Left cardiac atrium (tissue), 4 donors: ENCODE measurements at regions not wholly inside any gene's neighbourhood (a gene's known extent, or its start where the extent isn't known, plus 50 kb on each side); places are given as distances from the start of the nearest gene placed in this dataset.

ENCODE experiments used
- ATAC-seq, 2 donors: fragments of 200-7000 bp; cut with Tn5 transposase; one replicate each; pipeline ENCODE4 v1.9.1; 2020; ENCODE audit warnings: mild to moderate bottlenecking in 2 of 2, moderate library complexity in 2 of 2
- DNase-seq: peaks from one replicate; pipeline ENCODE4 v3.0.0-alpha.2; 2020
- intact Hi-C, 2 donors: fragments of 100-400 bp; cut with DNase I; formaldehyde crosslinking; loops; one replicate each; pipeline versions ENCODE4 v1.14.1 to v1.15.1; 2022 to 2023
- donor health status: DM: no; HTN: yes; CAD: no.
- donor health status: DM: no; HTN: yes; CAD: no; lungs with severe emphysema.
- donor health status: DM: yes; HTN: yes; CAD: no.
- donor health status: Dilated cardiomyopathy.

GRCh38 chr2:21277068-21278056, 153.6 kb downstream of the TDRD15 start:
- no peak for ATAC-seq

GRCh38 chr2:21279525-21279924, 155.8 kb downstream of the TDRD15 start:
- ATAC-seq (peak; percentile 75 to 76), DNase-seq (peak; percentile 47)
- intact Hi-C loops: no loop called here

More at GRCh38 chr2:21277068-21278056, 153.6 kb downstream of the TDRD15 start:
- no peak for DNase-seq
- intact Hi-C loops: no loop called here

DNA sequence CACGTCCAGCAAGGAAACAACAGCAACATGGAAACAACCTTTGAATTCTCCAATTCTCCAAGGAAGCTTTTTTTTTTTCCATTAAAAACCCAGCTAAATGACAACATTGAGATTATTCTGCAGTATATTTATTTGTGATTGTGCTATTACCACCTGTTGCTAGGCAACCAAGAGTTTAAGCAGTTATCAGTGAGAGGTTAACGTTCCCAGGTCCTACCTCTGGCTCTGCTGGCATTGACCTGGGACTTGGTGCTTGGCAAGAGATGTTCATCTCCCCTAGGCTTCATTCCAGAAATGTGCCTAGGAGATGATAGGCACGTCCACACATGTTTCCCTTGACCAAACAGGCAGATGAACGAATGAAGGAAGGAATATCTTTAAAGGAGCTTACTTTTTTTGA, 157.0 kb downstream of the TDRD15 start:
- intact Hi-C loops: no loop called here
- ATAC-seq: peak in 1 of 2 donors; percentile 26
- DNase-seq: no peak

DNA sequence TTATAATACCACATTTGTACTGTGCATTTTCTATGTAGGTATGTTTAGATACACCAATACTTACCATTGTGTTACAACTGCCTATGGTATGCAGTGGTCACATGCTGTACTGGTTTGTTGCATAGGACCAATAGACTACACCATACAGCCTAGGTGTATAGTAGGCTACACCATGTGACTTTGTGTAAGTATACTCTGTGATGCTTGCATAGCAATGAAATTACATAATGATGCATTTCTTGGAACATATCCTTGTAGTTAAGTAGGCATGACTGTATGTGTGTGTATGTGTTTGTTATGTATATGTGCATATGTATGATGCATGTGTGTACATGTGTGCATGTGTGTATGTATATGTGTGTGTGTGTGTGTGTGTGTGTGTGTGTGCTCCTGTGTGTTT, 157.6 kb downstream of the TDRD15 start:
- ATAC-seq (no peak), DNase-seq (no peak)
- intact Hi-C loops: no loop called here

DNA sequence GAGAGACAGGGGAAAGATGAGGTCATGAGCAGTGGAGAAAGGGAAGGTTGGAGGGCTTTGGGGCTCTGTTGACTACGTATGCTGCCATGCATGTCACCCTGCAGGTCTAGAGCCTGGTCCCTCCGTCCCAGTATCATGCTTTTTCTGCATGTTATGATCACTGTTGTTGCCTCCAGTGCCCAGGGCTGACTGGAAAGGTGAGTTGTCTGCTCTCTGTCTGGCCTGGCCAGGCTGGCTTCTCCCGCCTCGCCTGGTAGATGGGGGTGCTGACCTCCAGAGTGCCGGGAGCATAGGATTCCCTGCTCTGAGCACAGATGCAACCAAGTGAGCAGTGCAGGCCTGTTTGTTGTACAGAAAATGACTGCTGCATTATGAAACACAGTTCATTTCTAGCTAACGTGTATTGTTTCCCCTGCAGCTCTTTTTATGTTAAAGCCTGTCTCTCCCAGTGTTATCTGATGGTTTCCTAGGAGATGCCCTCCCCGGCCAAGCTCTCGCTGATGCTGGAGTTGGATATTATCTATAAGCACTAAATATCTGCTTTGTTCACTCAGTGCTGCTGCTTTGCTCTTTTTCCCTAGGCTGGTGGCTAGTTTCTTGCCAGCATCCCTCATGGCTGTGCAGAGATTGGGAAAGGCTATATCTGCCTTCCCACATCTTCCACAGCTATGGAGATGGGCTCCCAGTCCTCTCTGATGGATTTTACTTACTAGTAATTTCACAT, 158.2 kb downstream of the TDRD15 start:
- no peak for DNase-seq
- no peak for ATAC-seq
- intact Hi-C loops: no loop called here

DNA sequence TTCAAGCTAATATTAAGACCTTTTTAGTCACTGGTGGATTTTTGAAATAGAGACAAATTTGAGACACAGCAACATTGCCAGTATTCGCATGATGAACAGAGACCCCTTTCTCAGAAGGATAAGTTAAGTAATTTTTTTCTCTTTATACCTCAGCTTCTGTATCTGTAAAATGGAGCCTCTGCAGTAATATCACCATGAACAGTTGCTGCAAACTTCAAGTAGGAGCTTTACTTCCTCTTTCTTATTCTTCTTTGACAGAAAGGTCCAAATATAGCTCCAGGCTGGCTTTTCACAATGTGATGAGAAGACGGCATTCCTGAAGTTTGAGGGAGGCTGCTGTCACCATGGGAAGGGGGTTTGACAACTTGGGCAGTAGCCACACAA, 158.7 kb downstream of the TDRD15 start:
- ATAC-seq (no peak), DNase-seq (no peak)
- intact Hi-C loops: no loop called here

GRCh38 chr2:21288299-21288698, 164.5 kb downstream of the TDRD15 start:
- no peak for DNase-seq
- peak in 1 of 2 donors; percentile 23 for ATAC-seq
- intact Hi-C loops: no loop called here

DNA sequence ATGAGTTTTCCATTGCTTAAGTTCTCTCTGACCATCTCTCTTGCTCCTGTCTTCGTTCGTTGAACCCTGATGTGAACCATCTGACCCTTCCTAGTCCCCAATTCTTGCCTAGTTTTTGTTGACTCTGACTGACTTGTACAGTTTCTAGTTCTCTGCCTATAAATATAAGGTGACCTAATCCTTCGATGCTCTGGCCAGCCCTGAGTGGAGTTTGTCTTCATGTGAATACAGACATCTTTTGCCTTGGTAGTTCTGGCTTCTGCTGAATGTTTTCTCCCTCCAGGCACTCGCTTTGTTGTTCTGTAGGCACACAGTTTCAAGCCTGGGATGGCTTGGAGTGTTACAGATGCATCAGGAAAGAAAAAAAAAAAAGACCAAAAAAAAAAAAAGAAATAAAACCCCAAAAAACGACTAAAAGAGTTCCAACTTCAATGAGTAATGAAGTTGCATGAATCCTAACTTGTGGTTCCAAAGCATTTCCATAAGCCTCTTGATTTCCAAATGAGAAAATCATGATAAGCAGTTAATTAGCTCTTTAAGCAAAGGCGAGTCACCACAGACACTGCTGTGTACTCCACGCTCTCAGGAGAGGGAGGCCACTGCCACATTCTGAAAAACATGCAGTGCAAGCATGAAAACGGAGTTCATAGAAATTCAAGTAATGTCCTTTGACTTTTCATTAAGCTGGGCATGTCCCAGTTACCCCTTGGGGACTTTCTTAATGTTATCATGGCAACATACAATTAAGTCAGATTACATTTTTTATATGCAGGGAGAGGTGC, 165.2 kb downstream of the TDRD15 start:
- DNase-seq (no peak), ATAC-seq (peak; percentile 51 to 67)
- intact Hi-C loops: no loop called here

GRCh38 chr2:21289551-21289950, 165.8 kb downstream of the TDRD15 start:
- DNase-seq (no peak), ATAC-seq (peak in 1 of 2 donors; percentile 2)
- intact Hi-C loops: no loop called here

GRCh38 chr2:21289989-21290388, 166.2 kb downstream of the TDRD15 start:
- DNase-seq: peak; percentile 25
- intact Hi-C loops: no loop called here

DNA sequence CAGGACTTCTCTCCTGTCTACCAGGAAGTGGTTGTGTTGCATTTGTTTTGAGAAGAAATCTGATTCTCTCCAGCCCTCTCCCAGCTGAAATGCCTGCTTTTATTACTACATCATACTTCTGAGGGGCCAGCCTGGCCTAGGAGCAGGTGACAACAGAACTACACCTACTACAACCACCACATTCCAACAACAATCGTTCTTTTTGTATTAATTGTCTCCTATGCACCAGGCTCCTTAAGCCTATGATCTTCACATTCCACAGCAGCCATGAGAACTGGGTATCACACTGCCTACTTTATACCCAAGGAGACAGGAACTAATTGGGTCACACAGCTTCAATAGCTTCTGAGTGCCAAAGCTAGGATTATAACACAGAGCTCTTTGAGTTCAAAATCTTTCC, 167.7 kb downstream of the TDRD15 start:
- DNase-seq: no peak
- intact Hi-C loops: no loop called here
- no peak for ATAC-seq

More at GRCh38 chr2:21289989-21290388, 166.2 kb downstream of the TDRD15 start:
- peak; percentile 47 to 88 for ATAC-seq

GRCh38 chr2:21294446-21294845, 170.7 kb downstream of the TDRD15 start:
- DNase-seq (no peak), ATAC-seq (peak in 1 of 2 donors; percentile 40)
- intact Hi-C loops: no loop called here

DNA sequence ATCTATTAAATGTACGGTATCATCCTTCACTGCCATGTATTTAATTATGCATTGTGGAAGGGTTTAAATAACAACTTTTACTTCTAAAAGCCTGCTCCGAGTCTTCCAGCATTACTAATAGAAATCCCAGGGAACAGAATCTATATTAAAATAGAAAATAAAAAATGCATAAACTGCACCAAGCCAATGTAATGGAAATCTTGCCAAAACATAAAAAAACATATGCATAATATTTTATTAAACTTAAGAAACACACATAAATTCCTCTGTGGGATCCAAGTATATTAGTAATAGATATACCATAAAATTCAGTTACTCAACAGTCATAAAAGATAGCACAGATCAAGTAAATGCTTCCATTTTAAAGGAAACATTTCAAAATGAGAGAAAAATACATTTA, 175.6 kb downstream of the TDRD15 start:
- ATAC-seq: no peak
- no peak for DNase-seq
- intact Hi-C loops: no loop called here

- ATAC-seq (peak; percentile 88 to 90), DNase-seq (no peak)
- intact Hi-C loops: loop anchor here in 1 of 2 donors (5.0 kb wide), 1 partner anchor 105 kb away; no protein-coding TSS in a partner anchor
These were observed 178.2 kb downstream of the TDRD15 start for GRCh38 chr2:21301871-21302455.

DNA sequence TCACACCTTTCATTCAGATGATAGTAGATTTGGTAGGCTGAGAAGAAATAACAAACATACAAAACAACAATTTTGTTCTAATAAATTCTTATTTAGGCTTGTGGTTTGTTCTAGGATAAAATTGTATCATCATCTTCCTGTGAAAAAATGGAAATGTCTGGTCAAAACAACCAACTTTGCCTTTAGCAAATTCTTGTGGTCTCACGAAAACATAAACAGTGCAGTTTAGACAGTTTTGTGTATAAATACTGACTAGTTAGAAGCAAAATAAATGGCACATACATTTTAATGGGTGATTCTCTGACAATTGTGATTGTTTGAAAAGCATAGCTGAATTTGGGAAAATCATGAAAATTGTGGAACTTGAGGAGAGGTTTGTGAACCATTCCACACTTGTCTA, 180.1 kb downstream of the TDRD15 start:
- intact Hi-C loops: loop anchor here in 1 of 2 donors (5.0 kb wide), 1 partner anchor 107 kb away; no protein-coding TSS in a partner anchor
- DNase-seq (no peak), ATAC-seq (no peak)

DNA sequence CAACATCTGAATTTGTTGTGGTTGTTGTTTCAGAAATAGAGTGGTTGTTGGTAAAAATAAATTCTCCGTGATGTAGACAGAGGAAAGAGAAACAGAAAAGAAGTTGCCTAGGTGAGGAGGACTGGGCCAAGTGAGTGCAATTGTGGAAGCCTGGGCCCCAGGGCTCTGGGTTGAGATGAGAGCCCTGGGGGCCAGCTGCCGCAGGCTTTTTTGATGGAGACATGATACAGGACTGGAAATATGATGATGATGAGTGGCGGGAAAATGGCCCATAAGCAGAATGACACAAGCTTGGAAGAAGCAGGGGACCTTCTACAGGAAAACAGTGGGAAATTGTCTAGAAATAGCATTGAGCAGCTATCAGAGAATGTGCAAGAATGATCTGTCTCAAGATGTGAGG, 181.8 kb downstream of the TDRD15 start:
- DNase-seq (no peak), ATAC-seq (no peak)
- intact Hi-C loops: no loop called here

DNA sequence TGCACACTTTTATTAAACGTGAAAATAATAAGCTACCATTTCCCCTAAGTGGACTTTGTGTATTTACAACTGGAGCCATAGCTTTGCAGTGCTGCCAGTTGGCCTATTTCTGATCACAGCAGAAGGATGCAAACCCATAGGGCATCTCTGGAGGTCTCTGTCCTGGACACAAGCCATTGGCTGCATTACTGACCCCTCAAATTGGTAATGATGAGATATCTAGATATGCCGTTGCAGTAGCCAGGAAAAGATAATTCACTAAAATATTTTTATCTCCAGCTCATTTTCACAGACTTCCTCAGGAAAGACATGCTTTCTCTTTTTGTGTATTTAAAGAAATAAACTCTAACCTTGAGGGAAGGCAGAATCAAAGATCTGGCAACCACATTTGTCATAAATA, 182.5 kb downstream of the TDRD15 start:
- DNase-seq: no peak
- intact Hi-C loops: no loop called here
- no peak for ATAC-seq

- ATAC-seq (no peak), DNase-seq (no peak)
- intact Hi-C loops: no loop called here
These were observed 183.3 kb downstream of the TDRD15 start for GRCh38 chr2:21307037-21307436.

DNA sequence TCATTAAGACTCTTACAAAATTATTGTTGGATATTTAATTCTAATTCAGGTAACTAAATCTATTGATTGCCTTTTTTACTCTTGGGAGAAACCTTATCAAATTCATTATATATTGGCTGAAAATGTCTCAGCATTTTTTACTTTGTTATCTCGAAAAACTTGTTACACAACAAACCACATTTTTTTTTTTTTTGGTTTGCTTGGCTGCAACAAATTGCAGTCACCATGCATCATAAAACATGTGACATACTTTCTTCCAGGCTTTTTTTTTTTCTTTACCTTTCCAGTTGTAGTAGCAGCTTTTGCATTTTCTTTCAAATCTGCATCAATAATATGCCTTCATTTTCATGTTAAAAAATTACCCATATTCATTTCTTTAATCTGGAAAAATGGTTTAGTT, 186.7 kb downstream of the TDRD15 start:
- ATAC-seq (no peak), DNase-seq (no peak)
- intact Hi-C loops: loop anchor here (5.0 to 10.0 kb wide), 2 partner anchors 38 to 266 kb away; partner anchors contain the start of gene APOB (in 1 of the 2)
